ENCODE measurements at regions not wholly inside any gene's neighbourhood (a gene's known extent, or its start where the extent isn't known, plus 50 kb on each side); places are given as distances from the start of the nearest gene placed in this dataset.

DNA sequence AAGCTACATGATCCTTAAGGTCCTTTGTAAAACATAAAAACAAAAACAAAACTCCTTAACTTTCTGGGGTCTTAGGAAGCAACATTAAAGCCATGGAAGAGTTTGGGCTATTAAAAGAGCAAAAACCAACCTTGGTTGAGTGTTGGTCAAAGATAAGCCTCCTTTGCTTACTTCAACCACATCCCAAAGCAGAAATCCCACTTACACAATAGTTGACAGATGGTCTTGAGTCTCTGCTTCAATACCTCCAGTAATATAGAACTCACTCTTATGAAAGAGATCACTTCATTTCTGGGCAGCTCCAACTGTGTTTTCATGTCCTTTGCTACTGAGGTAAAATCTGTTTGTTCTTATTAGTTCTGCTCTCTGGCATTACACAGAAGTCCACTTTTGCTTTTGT lies 125.8 kb downstream of the SLC38A4 start:
- TF ChIP-seq, protein P1, sequence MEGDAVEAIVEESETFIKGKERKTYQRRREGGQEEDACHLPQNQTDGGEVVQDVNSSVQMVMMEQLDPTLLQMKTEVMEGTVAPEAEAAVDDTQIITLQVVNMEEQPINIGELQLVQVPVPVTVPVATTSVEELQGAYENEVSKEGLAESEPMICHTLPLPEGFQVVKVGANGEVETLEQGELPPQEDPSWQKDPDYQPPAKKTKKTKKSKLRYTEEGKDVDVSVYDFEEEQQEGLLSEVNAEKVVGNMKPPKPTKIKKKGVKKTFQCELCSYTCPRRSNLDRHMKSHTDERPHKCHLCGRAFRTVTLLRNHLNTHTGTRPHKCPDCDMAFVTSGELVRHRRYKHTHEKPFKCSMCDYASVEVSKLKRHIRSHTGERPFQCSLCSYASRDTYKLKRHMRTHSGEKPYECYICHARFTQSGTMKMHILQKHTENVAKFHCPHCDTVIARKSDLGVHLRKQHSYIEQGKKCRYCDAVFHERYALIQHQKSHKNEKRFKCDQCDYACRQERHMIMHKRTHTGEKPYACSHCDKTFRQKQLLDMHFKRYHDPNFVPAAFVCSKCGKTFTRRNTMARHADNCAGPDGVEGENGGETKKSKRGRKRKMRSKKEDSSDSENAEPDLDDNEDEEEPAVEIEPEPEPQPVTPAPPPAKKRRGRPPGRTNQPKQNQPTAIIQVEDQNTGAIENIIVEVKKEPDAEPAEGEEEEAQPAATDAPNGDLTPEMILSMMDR (IDR thresholded peaks at IDR 0.05), result no peak
- no peak for TF ChIP-seq POLR2A (IDR thresholded peaks at IDR 0.05)

Data from right lobe of liver (tissue), 4 donors.